ENCODE measurements at regions not wholly inside any gene's neighbourhood (a gene's known extent, or its start where the extent isn't known, plus 50 kb on each side); places are given as distances from the start of the nearest gene placed in this dataset.
A peak's percentile ranks its signal among the peaks of the same experiment; 100 is the strongest.

DNA sequence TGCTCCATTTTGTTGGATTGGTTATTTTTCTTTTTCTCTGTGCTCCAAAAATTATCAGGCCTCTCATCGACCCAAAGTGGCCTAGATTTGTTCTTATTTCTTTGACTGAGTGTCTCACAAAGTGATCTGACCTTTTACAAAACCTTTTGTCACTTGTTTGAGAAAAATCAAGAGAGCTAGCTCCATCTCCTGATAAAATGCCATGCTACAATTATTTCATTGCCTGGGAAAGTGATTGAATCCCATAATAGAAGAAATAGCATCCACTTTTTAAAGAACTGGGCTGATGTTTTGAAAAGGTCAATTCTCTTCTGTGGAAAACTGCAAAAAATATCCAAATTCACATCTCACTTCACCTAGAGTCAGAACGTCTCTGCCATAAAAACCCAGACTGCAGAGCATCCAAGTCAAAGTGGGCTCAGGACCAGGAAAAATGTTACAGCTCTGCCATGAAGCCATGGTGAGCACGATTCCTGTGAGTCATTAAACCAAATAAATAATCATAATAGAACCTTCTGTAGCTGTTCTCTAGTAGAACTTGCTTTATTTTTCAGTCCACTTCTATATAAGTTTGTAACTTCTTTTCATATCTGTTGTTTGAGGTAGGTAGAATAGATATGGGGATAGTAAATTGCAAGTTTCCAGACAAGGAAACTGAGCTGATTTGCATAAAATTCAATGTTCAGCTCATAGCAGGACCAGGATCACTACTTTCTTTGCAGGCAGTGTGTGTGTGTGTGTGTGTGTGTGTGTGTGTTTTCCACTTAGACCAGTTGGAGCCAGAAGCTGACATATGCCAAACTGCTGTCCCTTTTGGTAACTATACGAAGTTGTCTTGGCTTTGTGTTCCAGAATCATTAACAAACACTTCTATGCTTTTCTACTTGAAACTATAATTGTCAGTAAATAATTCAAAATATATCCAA lies 632.5 kb upstream of the ANKRD30A start:
- H3K27me3 ChIP-seq: no peaks in the 10 kb centered on the region
- WGBS (ENCODE audit: insufficient coverage, low coverage, low lambda C conversion rate, missing lambda C conversion rate): 42% methylated on average over 4 of the region's 4 CpGs
- H3K4me1 ChIP-seq: no peaks in the 10 kb centered on the region
- intact Hi-C loops (cut with DNase I): no loop called here
- H3K9me3 ChIP-seq: no peaks in the 10 kb centered on the region
- no peak for TF ChIP-seq POLR2A (IDR thresholded peaks at IDR 0.05)
- TF ChIP-seq, protein P1, sequence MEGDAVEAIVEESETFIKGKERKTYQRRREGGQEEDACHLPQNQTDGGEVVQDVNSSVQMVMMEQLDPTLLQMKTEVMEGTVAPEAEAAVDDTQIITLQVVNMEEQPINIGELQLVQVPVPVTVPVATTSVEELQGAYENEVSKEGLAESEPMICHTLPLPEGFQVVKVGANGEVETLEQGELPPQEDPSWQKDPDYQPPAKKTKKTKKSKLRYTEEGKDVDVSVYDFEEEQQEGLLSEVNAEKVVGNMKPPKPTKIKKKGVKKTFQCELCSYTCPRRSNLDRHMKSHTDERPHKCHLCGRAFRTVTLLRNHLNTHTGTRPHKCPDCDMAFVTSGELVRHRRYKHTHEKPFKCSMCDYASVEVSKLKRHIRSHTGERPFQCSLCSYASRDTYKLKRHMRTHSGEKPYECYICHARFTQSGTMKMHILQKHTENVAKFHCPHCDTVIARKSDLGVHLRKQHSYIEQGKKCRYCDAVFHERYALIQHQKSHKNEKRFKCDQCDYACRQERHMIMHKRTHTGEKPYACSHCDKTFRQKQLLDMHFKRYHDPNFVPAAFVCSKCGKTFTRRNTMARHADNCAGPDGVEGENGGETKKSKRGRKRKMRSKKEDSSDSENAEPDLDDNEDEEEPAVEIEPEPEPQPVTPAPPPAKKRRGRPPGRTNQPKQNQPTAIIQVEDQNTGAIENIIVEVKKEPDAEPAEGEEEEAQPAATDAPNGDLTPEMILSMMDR (IDR thresholded peaks at IDR 0.05): no peak
- H3K4me3 ChIP-seq: no peak overlapping the region
- no peak overlapping the region for H3K27ac ChIP-seq
- ATAC-seq (no peak), DNase-seq (no peak)
- no peaks in the 10 kb centered on the region for H3K36me3 ChIP-seq

DNA sequence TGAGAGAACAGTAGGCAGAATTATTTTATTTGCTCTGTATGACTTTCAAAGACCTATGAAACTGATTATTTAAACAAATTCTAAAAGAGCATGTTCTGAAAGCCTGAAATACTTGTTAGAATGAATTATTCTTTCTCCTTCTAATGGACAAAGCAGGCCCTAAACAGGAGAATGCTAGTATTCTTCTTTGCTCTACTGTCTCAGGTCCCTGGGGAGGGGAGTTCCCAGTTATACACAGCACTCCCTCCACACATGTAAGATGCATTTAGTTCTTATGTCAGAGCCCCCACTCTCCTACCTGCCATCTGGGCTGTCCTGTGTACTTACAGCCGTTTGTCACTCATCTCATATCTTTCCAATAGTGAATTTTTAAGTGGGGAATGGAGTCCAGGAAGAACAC lies 633.5 kb upstream of the ANKRD30A start:
- WGBS (ENCODE audit: insufficient coverage, low coverage, low lambda C conversion rate, missing lambda C conversion rate): 33% methylated on average over 1 of the region's 1 CpG
- intact Hi-C loops (cut with DNase I): no loop called here
- no peaks in the 10 kb centered on the region for H3K36me3 ChIP-seq

DNA sequence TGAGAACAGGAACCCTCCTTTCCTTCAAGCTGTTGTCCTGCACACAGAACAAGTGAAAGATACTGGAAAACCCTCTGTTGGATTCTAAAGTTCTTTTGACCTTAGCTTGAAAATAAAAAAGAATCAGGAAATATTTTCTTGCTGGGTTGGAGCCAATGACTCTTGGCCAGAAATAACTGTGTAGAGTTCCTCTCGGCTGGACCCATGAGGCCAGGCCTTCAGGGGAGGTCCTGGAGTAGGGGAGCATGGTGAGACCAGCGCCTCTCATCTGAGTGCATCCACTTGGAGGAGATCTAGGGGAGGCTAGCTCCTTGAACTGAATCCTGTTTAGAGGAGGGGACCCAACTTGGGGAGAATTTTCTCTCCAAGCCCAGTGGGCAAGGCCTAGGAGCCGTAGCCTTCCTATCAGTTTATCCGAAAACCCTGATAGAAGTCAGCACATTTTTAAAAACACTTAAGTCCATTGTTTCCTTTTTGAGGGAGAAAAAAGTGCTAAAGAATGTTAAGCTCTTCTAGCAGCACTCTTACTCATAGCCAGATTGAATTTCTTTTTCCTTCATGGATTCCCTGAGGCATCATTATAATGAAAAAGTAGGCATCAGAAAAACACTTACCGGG lies 635.7 kb upstream of the ANKRD30A start:
- DNase-seq (no peak), ATAC-seq (peak in 2 of 4 donors; percentile 25 to 38)
- Histone ChIP-seq H3K36me3 (no peaks in the 10 kb centered on the region), H3K27ac (no peak overlapping the region), H3K9me3 (no peaks in the 10 kb centered on the region), H3K4me1 (no peaks in the 10 kb centered on the region), H3K27me3 (no peaks in the 10 kb centered on the region), H3K4me3 (no peak overlapping the region)
- intact Hi-C loops (cut with DNase I): no loop called here
- WGBS (ENCODE audit: insufficient coverage, low coverage, low lambda C conversion rate, missing lambda C conversion rate): 62% methylated on average over 4 of the region's 5 CpGs
- no peak for TF ChIP-seq POLR2A (IDR thresholded peaks at IDR 0.05)
- TF ChIP-seq, protein P1 (IDR thresholded peaks at IDR 0.05): no peak

More for the DNA sequence above, 633.5 kb upstream of the ANKRD30A start:
- Histone ChIP-seq H3K27ac (no peak overlapping the region), H3K4me3 (no peak overlapping the region), H3K9me3 (no peaks in the 10 kb centered on the region), H3K27me3 (no peaks in the 10 kb centered on the region), H3K4me1 (no peaks in the 10 kb centered on the region)
- no peak for DNase-seq
- TF ChIP-seq, protein P1 (IDR thresholded peaks at IDR 0.05): no peak
- TF ChIP-seq POLR2A (IDR thresholded peaks at IDR 0.05): no peak
- ATAC-seq: no peak

DNA sequence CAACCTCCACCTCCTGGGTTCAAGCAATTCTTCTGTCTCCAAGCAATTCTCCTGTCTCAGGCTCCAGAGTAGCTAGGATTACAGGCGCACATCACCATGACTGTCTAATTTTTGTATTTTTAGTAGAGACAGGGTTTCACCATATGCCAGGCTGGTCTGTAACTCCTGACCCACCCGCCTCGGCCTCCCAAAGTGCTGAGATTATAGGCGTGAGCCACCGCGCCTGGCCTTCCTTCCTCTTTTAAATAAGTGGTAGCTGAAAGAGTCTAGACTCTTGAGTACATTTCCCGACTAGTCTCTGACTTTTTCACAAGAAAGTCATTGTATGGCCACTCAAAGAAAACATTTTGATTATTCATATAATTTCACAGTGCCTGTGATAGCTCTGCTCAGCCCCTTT lies 636.2 kb upstream of the ANKRD30A start:
- no peaks in the 10 kb centered on the region for H3K27me3 ChIP-seq
- H3K27ac ChIP-seq: no peak overlapping the region
- TF ChIP-seq, protein P1 (IDR thresholded peaks at IDR 0.05): no peak
- no peak for TF ChIP-seq POLR2A (IDR thresholded peaks at IDR 0.05)
- no peaks in the 10 kb centered on the region for H3K9me3 ChIP-seq
- WGBS (ENCODE audit: insufficient coverage, low coverage, low lambda C conversion rate, missing lambda C conversion rate): 42% methylated on average over 7 of the region's 7 CpGs
- DNase-seq (no peak), ATAC-seq (no peak)
- H3K36me3 ChIP-seq: no peaks in the 10 kb centered on the region
- H3K4me1 ChIP-seq: no peaks in the 10 kb centered on the region
- no peak overlapping the region for H3K4me3 ChIP-seq
- intact Hi-C loops (cut with DNase I): no loop called here

Measured in right lobe of liver (tissue), 6 donors.